ENCODE measurements at regions not wholly inside any gene's neighbourhood (a gene's known extent, or its start where the extent isn't known, plus 50 kb on each side); places are given as distances from the start of the nearest gene placed in this dataset.
"Not testable (repeated sequence)": the region's sequence is repeated elsewhere in the genome, so short reads cannot be mapped to it uniquely, and the experiment has no call there.

GRCh38 chr5:44099643-44100042 is 289.6 kb downstream of the FGF10 start:
- Histone ChIP-seq H3K27ac (no peak overlapping the region), H3K36me3 (no peaks in the 10 kb centered on the region), H3K9me3 (ENCODE audit: severe bottlenecking) (no peaks in the 10 kb centered on the region), H3K4me3 (ENCODE audit: low read depth, low read length) (no peak overlapping the region), H3K27me3 (ENCODE audit: insufficient read depth, low read depth, severe bottlenecking) (peaks cover 30% of the 10 kb centered on the region)
- no peak for DNase-seq
- no peak for TF ChIP-seq CTCF (IDR thresholded peaks at IDR 0.05; ENCODE audit: low read depth, low read length)

GRCh38 chr5:44089424-44090144 is 299.6 kb downstream of the FGF10 start:
- no peaks in the 10 kb centered on the region for H3K36me3 ChIP-seq
- no peaks in the 10 kb centered on the region for H3K9me3 ChIP-seq (ENCODE audit: severe bottlenecking)
- no peak for TF ChIP-seq CTCF (IDR thresholded peaks at IDR 0.05; ENCODE audit: low read depth, low read length)
- H3K4me3 ChIP-seq (ENCODE audit: low read depth, low read length): no peak overlapping the region
- H3K27me3 ChIP-seq (ENCODE audit: insufficient read depth, low read depth, severe bottlenecking): peaks cover 16% of the 10 kb centered on the region
- DNase-seq: no peak
- no peak overlapping the region for H3K27ac ChIP-seq

GRCh38 chr5:44085083-44085482 is 304.1 kb downstream of the FGF10 start:
- Histone ChIP-seq H3K36me3 (no peaks in the 10 kb centered on the region), H3K27me3 (ENCODE audit: insufficient read depth, low read depth, severe bottlenecking) (peaks cover 13% of the 10 kb centered on the region)
- no peak for DNase-seq

GRCh38 chr5:44074547-44074946 is 314.7 kb downstream of the FGF10 start:
- not testable (repeated sequence) for H3K4me3 ChIP-seq (ENCODE audit: low read depth, low read length); H3K9me3 ChIP-seq (ENCODE audit: severe bottlenecking); H3K27ac ChIP-seq; H3K36me3 ChIP-seq; DNase-seq
- H3K27me3 ChIP-seq (ENCODE audit: insufficient read depth, low read depth, severe bottlenecking): peaks cover 34% of the 10 kb centered on the region

More at GRCh38 chr5:44085083-44085482, 304.1 kb downstream of the FGF10 start:
- TF ChIP-seq CTCF (IDR thresholded peaks at IDR 0.05; ENCODE audit: low read depth, low read length): no peak
- no peaks in the 10 kb centered on the region for H3K9me3 ChIP-seq (ENCODE audit: severe bottlenecking)
- H3K4me3 ChIP-seq (ENCODE audit: low read depth, low read length): no peak overlapping the region
- H3K27ac ChIP-seq: no peak overlapping the region

- Histone ChIP-seq H3K27me3 (ENCODE audit: insufficient read depth, low read depth, severe bottlenecking) (peaks cover 40% of the 10 kb centered on the region), H3K9me3 (ENCODE audit: severe bottlenecking) (no peaks in the 10 kb centered on the region), H3K27ac (no peak overlapping the region), H3K36me3 (no peaks in the 10 kb centered on the region), H3K4me3 (ENCODE audit: low read depth, low read length) (no peak overlapping the region)
- DNase-seq: no peak
- no peak for TF ChIP-seq CTCF (IDR thresholded peaks at IDR 0.05; ENCODE audit: low read depth, low read length)
Observed at GRCh38 chr5:44051591-44051990, 337.6 kb downstream of the FGF10 start.

- Histone ChIP-seq H3K27ac (no peak overlapping the region), H3K4me3 (ENCODE audit: low read depth, low read length) (no peak overlapping the region), H3K9me3 (ENCODE audit: severe bottlenecking) (no peaks in the 10 kb centered on the region), H3K36me3 (no peaks in the 10 kb centered on the region), H3K27me3 (ENCODE audit: insufficient read depth, low read depth, severe bottlenecking) (peaks cover 36% of the 10 kb centered on the region)
- no peak for TF ChIP-seq CTCF (IDR thresholded peaks at IDR 0.05; ENCODE audit: low read depth, low read length)
- no peak for DNase-seq
Observed at GRCh38 chr5:44048276-44048984, 340.8 kb downstream of the FGF10 start.
